ENCODE measurements at regions not wholly inside any gene's neighbourhood (a gene's known extent, or its start where the extent isn't known, plus 50 kb on each side); places are given as distances from the start of the nearest gene placed in this dataset.

DNA sequence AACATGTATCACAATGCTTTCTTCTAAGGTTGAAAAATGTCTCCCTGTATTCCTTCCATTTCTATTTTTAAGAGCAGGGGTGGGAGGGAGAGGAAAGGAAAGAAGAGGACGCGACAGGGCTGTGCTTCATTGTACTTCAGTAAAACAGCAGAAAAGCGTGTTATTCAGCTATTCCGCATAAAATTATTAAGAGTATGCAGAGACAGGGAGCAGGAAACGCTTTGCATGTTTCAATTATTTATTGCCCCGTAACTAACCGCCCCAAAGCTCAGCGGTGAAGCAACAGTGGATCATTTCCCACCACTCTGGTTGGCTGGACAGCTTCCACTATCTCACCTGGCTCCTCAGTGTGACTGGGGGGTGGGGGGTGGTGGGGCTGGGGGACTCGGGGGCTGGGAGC lies 188.9 kb downstream of the TTLL2 start:
- no peak for DNase-seq

DNA sequence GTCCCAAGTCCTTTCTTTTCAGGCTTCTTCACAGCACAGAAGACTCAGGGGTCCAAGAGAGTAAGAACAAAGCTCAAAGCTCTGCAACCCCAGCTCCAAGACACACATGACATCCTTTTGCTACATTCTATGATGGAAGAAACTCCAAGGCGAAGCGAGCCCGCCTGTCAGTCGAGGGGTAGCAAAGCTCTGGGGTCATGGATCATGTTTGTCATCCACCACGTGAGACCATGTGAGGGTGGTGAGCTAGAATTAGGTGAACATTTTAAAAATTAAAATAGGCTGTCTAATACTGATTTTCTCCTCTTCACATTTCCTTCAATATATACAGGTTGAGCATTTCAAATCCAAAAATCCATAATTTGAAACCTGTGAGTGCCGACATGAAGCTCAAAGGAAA lies 189.6 kb downstream of the TTLL2 start:
- no peak for DNase-seq

DNA sequence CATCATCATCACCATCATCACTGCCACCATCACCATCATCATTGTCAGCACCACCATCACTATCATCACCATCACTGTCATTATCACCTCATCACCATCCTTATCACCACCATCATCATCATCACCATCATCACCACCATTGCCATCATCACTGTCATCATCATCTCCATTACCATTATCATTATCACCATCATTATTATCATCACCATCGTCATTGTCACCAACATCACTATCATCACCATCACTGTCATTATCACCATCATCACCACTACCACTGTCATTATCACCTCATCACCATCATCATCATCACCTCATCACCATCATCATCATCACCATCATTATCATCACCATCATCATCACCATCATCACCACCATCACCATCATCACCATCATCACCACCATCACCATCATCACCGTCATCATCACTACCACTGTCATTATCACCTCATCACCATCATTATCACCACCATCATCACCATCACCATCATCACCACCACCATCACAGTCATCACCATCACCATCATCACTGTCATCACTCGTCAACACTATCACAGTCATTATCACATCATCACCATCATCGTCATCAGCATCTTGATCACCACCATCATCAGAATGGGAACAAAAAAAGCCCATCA lies 191.1 kb downstream of the TTLL2 start:
- DNase-seq = no peak

DNA sequence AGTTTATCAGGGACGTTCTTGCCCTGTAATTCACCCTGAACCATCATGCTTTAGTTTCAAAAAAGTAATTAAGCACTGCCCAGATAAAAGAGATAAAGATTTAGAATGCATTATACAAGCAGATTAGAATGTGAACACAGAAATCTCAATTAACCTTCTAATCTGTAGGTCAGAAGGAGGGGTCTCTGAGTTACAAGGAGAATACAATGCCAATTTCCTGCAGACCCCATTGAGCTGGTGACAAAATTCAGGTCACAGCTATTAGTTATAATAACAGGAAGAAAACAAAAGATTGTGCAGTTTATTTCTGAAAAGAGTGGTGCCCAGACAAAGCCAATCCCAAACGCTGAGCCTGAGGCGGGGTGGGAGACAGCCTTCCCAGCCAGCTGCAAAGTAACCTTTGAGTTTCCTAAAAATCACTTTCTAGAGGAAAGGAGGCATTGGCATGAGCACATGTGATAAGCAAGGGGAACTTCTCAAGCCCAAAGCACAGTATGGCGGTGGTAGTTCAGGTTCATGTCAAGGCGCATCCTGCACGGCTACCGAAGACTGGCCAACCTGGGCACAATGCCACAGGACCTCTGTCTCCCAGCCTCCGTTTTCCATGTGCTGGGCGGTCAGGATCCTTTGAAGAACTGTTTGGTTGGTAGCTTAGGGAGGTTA lies 192.5 kb downstream of the TTLL2 start:
- no peak for DNase-seq

DNA sequence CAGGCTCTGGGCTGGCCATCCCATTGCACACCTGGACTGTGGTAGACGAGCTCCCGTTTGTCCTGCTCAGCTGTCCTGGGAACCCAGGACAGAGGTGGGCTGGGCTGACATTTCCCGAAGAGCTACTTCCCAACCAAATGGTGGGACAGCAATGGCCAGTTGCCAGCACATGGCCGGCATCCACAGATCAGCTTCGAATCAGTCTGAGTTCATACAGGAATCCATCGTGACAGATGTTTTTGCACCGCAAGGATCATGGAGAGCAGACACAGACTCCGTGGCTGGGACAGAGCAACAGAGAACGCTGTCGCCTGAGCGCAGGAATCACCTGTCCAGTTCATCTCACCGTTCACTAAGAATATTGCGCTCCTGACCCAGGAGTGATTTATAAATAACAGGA lies 198.5 kb downstream of the TTLL2 start:
- DNase-seq = no peak

DNA sequence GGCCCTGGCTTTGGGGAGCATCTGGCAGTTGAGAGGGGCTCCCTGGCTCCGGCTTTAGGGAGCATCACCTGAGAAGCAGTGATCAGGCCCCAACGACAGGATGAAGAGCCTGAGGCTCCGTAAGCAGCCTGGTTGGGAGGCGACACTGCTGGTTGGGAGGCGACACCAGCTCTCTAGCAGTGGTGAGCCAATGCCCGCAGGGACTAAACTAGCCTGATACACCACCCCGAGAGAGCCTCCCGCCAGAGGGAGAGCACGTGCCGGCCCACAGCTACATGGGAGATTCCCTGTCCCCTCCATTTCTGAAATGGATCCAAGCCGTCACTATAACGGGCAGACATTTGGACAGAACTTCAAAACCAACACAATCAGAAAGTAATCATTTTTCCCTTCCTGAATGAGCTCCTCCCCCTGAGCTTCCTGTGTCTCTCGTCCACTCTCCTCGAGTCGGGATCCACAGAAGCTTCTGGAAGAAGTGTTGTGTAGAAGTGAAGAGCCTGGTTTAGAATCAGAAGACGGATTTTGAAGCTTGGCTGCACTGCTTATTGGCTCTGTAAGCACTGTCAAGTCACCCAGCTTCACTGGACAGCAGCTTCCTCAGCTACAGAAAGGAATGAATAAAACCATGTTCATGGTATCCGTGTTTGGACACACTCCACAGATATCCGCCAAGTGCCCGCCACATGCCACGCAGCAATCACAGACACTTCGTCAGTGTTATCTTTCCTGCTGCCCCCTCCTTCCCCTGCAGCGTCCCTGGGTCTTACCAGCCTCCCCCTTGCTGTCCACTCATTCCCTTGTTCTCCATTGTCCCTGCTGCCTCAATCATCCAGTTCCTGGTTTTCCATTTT lies 199.6 kb downstream of the TTLL2 start:
- DNase-seq = no peak

DNA sequence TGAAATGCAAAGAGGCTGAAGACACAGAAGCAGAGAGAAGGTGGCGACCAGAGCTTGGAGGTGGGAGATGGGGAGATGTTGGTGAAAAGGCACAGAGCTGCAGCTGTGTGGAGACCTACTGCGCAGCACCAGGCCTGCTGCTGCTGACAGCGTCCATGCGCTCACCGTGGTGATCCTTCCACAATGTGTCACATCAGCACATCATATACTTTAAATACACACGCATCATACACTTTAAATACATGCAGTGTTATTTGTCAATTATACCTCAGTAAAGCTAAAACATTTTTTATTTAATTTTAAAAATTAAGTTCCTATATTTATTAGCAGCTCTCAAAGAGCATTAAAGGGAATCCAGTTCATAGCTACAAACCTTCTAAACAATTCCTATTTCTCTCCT lies 200.9 kb downstream of the TTLL2 start:
- DNase-seq = no peak

DNA sequence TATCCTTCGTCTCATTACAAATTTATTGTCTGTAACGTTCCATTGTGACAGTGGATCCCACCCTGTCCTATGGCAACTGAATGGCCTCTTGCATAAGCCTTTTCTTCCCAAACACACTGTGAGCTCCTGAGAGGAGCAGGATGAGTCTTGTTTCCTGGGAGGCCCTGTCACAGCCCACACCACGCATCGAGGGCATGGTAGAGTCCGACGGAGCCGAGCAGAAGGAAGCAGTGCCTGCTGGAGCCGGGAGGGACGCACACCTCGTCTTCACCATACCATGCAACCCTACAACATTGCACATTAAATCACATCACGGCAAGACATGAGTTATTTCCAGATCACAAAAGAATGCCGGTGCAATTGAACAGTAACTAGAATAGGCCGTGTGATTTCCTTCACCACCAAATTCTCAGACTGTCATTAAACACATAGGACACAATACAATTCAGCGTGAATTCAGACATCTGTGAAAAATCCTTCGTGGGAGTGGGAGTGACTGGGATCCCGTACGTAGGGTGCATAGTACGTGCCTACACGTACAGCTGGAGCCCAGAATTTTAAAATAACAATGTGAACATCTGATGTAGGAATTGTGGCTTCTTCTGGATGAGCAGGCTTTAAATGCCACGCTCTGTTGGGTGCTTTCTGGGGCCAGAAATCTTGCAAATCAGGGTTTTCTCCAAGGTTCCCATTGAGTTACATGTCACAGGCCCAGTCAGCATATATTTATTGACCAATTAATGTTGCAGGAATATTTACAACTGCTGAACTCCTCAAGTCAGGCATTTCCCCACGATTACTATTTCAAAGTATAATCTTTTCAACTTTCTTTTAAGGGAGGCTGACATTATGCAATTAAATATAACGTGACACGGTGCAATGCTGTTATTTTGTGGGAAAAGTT lies 201.8 kb downstream of the TTLL2 start:
- no peak for DNase-seq

DNA sequence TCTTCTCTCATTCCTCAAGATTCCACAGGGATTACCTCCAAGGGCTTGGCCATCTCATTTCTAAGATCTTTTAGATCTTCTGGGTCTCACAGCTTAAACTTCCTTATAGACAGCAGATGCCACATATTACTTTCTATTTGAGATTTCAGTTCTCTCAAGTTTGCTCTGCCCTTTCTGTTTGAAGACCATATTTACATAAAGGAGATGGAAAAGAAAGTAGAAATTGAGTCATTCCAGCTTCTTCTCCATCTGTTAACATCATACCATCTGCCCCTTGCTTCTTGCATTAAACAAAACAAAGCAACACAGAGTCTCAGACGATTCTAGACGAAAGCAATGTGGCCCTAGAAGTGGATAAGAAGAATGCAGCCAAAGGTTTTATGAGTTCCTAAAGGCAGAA lies 203.4 kb downstream of the TTLL2 start:
- no peak for DNase-seq

DNA sequence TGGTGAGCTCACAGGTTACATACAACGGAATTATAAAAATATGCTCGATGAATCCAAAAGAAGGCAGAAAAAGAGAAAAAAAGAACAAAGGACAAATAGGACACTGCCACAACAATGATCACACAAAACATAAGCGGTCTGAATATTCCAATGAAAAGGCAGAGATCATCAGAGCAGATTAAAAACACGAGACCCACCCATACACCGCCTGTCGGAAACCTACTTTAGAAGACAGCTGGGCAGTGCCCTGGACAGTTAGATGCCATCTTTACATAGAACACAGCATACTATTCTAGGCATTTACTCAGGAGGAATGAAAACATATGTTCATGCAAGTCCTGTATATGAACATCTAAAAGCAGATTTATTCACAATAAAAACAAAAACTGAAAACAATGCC lies 204.1 kb downstream of the TTLL2 start:
- no peak for DNase-seq

DNA sequence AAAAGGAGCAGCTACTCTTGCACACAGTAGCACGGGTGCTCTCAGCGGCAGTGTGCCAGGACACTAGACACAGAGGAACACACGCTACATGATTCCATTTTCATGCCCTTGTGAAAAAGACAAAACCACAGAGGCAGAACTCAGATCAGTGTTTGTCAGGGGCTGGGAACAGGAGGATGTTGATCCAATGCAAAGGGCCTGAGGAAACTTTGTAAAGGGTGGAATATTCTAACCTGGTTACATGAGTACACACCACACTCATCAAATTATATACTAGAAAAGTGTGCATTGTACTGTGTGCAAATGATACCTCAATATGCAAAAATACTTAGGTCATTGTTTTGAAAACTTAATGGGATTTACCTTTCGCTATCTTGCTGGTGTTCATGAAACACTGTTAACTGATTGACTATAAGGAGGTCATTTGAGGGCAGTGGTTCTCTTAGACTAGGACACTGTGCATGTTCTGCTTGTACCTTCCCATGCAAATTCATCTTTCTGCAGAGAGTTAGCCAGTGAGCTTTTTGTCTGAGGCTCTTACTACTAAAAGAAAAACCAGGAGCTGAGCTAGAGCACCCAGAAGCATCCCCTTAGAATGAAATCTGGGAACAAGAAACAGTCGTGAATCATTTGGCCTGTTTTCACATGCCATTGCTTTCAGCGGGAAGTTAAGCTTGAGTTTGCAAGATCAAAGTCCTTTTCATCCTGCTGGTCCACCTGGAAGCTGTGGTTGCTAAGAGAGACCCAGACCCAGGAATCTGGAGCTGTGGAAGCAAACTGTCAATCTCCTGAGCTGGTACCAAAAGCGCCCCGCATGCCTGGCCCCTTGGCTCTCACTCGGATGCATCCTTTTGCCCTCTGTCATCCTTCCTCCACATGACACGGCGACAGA lies 204.8 kb downstream of the TTLL2 start:
- no peak for DNase-seq

DNA sequence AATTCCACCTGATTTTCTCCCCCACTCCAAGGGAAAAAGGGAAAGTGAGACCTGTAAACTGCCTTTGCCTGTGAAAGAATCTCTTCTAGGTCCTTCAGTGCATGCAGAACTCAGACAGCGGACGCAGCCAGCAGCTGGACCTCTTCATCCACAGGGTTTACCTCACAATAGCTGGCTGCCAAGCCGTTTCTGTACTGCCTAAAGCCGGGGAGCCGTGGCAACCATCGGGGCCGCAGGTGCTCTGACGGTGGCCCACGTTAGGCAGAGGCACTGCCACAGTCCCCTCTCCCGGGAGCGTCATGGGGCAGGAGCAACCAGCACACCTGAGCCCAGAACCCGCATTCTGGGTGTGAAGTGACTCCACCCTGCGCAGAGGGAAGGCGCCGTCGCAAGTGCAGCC lies 206.1 kb downstream of the TTLL2 start:
- no peak for DNase-seq

DNA sequence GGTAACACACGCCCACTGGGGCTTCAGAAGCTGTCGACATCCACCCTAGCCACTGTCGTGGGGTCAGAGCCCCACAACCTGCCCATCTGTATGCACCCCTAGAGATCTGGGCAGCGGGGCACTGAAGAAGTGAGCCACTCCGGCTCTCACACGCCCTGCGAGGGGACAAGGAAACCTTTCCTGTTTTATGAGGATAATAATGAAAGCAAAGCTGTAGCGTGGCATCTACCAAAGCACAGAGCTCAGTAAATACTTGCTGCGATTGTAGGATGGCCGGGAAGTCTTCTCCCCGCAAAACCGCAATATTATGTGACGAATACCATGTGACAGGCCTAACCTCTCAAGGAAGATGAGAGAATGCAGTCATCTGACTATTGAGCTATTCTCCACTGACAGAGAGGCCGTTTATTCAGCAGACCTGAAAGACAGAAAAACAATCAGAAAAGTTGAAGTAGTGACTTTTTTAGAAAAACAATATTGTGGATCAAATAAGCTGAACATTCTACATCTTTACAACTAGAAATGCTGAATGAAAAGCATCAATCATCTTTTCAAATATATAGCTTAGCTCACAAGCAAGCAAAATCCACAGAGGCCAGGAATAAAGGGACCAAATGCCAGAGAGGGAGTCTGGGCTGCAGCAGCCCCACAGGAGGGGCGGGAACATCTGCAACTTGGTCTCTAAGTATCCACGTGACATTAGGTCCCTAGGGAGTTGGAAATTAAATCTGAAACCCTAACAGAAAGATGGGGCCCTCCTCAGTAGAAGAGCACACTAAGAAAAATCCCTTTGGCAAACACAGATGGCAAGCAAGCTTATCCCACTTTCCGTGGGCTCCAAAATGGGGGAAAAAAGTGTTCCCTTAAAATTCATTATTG lies 207.8 kb downstream of the TTLL2 start:
- DNase-seq = no peak

DNA sequence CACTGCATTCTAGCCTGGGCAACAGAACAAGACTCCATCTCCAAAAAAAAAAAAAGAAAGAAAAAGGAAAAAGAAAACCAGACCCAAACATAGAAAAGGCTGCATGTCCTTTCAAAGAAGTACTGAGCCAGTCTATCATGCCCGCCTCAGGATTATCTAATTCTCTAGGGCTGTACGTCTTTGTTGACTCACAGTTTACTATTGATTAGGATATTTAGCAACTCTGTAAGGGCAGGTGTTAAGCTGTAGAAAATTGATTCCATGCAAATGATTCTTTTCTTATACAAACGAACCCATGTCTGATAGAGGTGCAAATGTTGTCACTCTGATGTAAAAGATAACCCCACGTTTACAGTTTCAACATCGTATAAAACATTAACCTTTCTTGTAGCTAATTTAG lies 209.0 kb downstream of the TTLL2 start:
- DNase-seq = no peak

DNA sequence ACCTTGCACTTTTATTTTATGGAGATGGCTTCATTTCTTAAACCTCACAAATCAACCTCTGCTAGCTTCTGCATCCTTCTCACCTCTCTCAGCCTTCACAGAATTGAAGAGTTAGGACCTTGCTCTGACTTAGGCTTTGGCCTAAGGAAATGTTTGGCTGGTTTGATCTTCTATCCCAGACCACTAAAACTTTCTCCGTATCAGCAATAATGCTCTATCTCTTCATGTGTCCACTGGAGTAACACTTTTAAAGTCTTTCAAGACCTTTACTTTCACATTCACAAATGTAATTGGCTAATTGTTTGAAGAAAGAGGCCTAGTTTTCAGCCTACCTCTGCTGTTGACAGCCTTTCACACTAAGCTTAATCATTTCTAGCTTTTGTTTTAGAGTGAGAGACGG lies 212.9 kb downstream of the TTLL2 start:
- no peak for DNase-seq

DNA sequence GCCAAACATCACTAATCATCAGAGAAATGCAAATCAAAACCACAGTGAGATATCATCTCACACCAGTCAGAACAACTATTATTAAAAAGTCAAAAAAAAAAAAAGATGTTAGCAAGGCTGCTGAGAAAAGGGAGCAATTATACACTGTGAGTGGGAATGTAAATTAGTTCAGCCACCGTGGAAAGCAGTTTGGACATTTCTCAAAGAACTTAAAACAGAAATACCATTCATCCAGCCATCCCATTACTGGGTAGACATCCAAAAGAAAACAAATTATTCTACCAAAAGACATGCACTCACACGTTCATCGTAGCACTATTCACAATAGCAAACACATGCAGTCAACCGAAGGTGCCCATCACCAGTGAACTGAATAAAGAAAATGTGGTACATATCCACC lies 213.9 kb downstream of the TTLL2 start:
- no peak for DNase-seq

DNA sequence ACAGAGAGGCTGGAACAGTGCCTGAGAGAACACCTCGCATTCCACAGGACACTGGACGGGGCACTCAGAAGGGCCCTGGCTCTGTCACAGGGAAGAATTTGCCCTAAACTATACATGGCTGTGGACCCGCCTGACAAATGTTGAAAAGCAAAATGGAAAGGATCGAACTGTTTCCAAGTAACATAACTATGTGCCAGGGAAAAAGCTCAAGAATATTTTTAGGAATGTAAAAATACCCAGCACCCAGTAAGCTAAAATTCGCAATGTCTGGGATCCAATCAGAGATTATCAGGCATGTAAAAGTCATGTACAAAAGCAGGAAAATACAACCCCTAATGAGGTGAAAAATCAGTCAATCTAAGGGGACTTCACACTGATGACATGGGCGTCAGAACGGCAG lies 215.9 kb downstream of the TTLL2 start:
- no peak for DNase-seq

DNA sequence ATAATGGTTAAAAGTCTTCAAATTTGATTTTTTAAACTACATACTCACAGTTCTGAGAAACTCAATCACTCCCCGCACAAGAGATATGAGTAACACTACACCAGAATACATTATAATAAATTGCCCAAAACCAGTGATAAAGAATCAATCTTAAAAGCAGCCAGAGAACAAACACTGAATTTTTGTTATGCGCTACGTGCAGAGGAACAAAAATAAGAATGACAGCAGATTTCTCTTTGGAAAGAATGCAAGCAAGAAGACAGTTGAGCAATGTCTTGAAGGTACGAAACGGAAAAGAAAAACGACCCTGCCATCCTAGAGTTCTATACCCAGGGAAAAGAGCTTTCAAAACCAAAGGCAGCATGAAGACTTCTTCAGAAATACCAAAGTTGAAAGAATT lies 216.7 kb downstream of the TTLL2 start:
- DNase-seq = no peak

DNA sequence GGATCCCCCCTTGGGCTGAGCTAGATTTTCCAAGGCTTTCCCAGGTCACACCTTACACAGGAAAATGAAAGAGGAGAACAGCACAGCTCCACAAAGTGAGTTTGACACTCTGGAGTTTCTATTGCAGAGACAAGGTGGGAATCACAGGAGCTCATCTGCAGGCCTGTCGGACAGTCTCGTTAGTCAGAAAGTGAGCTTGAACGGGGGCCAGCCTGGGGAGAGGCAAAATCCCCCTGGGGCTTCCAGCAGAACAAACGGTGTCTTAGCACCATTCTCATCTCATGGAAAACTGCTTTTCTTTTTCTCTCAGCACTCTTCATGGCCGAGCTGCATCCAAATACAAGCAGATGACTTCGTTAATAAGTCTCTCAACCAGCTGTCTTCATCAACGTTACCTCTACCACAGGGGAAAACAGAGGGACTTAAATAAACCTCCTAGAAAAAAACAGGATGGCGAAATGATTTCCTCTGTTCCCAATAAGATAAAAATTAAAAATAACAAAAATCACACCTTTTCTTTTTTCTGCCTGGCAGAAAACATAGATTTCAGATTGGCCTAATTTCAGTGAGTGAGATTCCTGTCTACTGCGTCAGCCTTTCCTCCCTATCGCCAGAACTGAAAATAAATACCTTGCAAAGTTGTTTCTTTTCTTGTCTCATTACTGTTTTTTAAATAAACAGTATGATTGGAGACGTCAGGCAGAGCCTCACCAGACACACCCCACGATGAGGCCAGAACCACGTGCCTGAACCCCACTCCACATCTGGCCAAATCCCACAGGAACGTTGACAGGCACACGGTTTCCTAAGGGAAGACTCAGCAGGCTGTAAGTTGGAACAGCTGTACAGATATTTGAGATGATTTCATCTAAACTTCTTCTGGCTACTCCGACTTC lies 219.0 kb downstream of the TTLL2 start:
- peak; percentile 46 to 49 for DNase-seq
